ENCODE measurements at regions not wholly inside any gene's neighbourhood (a gene's known extent, or its start where the extent isn't known, plus 50 kb on each side); places are given as distances from the start of the nearest gene placed in this dataset.

DNA sequence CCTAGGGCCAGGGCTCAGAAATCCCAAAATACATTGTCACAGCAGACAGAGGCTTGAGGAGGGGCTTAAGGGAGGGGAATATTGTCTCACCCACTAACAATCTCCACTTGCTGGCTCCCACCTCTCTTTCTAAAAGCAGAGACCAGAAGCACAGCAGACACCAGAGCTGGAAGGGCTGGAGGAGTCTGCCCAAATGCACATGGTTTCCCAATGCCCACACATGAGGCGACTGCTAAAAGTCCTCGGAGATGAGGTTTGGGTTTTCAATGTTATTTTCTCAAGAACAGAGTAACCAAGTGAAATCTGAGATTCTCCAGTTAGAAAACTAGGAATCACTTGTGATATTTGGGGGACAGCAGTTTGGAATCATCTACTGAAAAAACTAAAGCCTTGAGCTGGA lies 325.6 kb upstream of the JARID2 start:
- DNase-seq (ENCODE audit: low read depth in 1 of 2, low spot score in 1 of 2), result no peak

DNA sequence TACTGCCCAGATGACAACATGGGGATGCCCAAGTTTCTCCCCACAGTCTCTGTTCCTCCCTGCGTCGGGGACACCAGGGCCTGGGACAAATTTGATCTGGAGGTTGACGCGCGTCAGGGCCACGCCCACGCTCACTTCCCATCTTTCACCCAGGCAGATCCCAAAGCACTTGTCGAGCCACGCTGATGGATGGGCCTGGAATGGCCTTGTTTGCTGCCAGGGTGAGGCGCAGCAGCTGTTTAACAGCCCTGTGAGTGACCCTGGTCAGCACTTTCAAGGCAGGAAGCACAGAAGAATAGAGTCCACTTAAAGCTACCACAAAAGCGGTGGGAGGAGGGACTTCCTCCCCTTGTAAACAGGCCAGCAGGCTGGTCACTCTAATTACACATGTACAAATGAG lies 324.7 kb upstream of the JARID2 start:
- DNase-seq (ENCODE audit: low read depth in 1 of 2, low spot score in 1 of 2), result no peak

DNA sequence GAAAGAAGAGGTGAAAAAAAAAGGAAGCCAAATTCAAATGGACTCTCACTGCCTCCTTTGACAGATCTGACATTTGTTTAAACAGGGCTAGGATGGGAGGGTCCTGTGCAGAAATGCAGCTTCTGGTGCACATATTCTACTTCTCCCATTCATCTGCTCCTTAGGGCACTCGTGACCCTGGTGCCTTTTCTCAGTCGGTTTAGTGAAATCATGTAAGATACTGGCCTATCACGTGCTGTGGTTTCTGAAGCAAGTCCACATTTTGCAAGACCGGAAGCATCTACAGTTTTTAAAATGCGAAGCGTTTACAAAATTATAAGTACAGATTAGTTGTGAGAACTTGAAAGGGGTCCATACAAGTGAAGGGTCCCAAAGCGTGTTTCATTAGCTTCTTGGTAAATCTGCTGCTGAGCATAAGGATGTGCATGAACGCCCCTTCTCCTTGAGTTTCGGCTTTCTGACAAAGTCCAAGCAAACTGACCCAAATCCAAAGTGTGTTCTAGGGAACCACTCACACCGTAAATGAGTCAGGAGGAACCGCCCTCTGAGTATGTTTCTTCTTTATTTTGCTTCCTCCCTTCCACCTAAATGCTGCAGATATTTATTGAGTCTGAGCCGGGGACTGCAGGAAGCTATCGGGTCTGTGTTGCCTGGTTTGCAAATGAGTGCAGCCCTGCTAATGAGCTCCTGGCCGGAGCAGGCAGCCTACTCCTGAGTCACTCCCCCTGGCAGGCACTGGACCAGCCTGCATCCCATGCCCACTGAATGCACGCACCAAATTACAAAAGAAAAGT lies 323.8 kb upstream of the JARID2 start:
- DNase-seq (ENCODE audit: low read depth in 1 of 2, low spot score in 1 of 2), result no peak

DNA sequence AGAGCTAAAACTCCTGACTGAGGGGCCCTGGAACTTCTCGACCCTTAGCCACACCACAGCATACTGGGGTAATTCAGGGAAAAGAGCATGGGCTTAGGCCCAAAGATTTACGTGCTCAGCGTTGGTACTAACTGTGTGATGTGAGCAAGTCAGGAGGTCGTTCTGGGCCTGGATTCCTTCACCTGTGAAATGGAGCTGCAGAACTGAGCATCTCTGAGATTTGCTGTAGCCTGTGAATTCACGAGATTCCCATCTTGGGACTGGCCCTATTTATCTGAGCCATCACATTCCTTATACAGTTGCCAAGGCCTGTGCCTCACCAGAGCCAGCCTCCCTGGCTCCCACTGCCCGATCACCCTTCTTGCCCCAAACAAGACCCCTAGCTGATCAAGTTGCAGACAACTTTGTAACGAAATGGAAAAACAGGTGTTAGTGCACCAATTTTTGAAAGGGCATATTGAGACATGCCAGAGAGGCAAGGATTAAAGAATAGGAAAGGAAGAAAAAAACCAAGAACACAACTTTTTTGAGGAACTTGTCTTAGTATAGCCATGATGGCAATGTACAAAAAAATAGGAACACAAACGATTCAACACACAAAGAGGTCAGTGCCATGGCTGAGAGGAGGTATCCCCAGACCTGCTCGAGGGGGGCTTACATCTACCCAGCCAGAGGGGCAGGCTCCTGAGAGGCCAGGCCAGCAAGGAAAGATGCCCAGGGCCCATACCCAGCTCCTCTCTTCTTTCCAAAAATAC lies 323.0 kb upstream of the JARID2 start:
- DNase-seq (ENCODE audit: low read depth in 1 of 2, low spot score in 1 of 2), result no peak

DNA sequence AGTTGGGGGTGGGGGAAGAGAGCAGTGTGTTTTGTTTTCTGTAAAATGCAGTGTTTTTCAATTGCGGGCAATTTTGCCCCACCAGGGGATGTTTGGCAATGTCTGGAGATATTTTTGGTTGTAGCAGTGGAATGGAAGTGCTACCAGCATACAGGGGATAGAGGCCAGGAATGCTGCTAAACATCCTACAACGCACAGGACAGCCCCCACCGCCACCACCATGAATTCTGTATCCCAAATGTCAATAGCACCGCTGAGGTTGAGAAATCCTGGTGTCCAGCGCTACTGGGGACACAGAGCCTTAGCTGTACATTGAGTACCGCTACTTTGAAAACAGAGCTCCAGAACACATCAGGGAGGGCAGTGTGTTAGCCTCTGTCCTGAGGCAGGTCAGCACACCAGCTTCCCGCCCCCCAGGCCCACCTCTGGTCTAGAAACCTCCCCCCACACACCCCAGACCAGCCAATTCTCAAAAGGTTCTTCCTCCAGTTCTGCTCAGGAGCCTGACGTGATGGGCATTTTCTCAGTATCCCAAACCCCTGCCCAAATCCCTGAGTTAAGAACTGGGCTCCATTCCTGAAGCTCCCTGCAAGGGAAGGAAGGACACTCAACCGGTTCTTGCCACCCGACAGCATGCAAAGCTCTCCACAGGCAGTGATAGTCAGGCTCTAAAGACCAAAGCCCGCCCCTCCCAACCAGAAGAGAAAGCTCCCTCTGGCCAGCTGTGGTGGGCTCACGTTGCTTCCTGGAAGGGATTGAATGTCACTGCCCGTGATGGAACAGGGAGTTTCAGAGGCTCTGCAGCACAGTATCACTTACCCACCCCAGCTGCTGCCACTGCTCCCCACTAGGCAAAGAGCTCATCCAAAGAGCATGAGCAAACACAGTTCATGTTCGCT lies 321.5 kb upstream of the JARID2 start:
- DNase-seq (ENCODE audit: low read depth in 1 of 2, low spot score in 1 of 2), result no peak

DNA sequence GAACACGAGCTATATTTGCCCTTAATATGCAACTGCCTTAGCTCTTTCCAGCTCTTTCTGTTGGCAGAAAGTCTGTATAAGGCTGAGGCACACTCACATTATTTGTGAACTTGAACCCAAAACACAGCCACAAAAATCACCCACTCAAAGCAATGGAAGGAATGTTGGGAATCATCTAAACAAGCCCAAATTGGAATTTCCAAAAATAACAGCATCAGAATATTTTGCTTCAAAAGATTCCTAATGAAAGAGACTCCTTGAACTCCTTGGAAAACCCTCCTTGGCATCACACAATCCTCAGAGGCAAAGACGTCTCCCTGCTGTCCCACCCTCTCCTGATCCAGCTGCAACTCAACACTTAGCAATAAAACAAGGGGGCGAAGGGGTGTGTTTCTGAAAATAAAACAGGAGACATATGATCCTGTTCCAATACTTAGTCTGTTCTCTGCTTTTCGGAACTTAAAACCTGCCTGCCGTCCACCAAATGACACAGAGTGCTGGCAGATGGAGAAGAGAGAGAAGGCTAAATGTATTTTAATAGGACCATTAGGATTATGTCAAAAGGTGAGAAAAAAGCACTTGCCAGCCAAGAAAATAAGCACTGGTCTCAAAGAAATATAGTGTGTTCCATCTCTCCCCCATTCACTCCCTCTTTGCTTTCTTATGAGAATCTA lies 320.7 kb upstream of the JARID2 start:
- DNase-seq (ENCODE audit: low read depth in 1 of 2, low spot score in 1 of 2), result no peak

DNA sequence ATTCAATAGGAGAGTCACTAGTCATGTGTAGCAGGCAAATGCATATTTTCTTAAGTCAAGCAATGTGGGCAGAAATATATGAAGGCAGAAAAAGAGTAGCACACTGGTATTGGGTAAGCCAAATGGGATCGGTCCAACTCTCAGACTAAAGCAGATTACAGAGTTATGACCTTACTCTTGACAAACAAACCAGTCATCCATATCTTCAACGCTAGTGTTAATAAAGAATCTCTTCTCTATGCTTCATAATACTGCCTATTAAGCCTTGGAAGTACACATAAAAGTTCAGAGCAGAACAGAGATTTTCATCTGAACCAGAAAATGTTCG lies 320.2 kb upstream of the JARID2 start:
- no peak for DNase-seq (ENCODE audit: low read depth in 1 of 2, low spot score in 1 of 2)

DNA sequence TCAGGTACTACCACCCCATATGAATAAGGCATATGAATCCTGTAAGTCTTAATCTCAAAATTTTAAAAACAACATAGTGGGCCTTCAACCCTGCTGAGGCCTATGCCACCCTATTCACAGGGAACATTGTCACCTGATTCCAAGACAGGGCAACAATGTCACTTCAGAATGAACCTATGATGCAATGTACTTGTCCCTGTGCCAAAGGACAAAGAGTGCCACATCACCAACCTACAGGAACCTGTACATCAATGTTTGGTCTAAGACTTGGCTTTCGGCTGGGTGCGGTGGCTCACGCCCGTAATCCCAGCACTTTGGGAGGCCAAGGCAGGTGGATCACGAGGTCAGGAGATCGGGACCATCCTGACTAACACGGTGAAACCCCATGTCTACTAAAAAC lies 318.5 kb upstream of the JARID2 start:
- no peak for DNase-seq (ENCODE audit: low read depth in 1 of 2, low spot score in 1 of 2)

DNA sequence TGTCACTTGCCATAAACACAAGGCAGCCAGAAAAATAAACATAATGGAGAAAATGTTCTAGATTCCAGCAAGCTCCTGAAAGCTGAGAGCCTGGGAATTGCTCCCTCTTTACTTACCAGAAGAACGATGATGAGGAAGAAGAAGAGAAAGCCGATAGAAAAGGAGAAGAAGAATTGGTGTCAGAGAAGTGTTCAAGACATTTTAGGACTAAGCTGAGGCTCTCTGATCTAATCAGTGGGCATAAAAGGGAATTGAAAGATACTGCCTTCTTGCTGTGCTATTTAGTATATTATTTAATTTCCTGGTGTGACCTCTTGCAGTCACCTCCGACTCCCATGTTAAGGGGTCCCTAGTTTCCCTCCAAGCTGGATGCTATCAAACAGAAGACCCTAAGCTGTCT lies 316.6 kb upstream of the JARID2 start:
- no peak for DNase-seq (ENCODE audit: low read depth in 1 of 2, low spot score in 1 of 2)

DNA sequence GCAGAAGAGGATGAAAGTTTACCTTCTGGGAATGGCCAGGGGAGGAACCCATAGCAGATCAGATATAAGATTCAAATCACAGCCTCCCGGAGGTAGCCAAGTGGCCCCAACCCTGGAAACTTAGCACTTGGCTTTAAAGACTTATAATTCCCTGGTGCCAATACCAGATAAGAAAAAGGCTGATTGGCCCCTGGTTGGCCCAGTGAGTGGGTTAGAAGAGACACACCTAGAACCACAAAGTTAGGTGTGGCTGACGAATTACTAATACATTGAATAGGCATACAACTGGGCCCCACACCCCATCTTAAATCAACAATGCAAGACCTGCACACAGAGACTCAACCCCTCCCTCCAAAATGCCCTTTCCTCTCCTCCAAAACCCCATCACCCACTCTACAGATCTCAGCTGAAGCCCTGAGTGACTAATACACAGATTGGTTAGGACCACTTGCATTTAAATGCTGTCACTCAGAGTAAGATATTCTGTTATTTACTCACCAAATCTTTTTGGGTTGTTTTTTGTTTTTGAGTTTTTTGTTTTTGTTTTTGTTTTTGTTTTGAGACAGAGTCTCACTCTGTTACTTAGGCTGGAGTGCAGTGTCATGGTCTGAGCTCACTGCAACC lies 315.4 kb upstream of the JARID2 start:
- DNase-seq (ENCODE audit: low read depth in 1 of 2, low spot score in 1 of 2), result no peak

DNA sequence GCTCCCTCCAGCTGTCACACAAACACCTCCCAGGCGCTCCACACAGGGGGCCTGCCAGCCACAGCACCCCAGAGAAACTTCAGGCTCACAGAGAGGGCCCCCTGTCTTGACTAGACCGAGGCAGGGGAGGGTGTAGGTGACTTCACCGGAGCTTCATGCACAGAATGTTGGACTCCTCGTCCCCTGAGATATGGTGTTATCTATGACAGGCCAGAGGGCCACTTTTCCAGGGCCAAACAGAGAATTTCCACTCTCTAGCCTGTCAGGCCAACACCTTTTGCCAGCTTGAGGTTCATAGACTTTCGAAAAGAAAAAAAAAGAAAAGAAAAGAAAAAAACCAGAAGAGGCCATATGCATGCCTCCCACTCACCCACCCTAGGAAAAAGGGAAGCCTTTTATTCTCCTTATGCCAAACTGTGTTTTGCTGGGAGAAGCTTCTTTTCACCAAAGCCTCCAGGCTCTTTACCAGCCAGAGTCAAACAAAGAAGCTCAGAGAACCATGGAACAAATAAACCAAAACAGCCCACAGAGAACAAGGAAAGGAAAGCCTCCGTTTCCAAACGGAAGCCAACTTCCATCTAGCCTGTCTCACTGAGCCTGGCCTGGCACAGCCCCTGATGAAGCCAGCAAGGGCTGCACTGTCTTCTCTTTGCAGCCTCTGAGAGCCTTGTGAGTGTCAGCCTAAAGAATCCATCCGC lies 313.2 kb upstream of the JARID2 start:
- no peak for DNase-seq (ENCODE audit: low read depth in 1 of 2, low spot score in 1 of 2)

DNA sequence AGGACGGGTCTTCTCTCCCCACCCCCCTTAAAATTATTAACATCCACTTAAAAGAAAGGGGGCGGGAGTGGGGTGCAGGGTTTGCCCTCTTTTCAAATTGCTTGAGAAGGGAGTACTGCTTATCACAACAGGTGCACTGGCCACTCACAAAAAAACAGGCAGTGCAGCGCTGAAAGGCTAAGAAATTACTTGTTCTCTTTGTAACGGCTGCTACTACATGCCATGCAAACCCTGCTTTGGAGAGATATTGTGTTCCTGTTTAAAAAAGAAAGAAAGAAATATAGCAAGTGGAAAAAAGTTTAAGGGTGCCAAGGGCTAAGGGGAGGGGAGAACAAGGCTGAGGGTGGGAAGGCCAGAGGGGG lies 312.7 kb upstream of the JARID2 start:
- DNase-seq (ENCODE audit: low read depth in 1 of 2, low spot score in 1 of 2), result no peak

DNA sequence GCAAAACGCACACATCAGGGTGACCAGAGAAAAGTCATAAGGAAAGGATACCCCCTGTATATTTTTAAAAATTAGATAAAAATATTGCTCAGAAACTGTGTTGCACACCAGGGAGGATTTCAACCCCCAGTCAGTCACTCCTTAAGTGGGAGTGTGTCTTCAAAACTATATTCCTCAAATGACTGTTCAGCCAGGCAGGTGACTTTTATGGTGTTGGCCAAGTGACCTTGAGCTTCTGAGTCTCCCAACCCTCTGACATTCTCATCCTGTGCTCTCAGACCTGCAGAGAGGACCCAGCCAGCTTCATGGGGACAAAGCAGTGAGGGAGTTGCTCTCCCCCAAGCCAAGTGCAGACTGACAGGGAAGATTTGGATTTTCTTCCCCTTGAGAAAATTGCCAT lies 311.9 kb upstream of the JARID2 start:
- DNase-seq (ENCODE audit: low read depth in 1 of 2, low spot score in 1 of 2), result no peak

DNA sequence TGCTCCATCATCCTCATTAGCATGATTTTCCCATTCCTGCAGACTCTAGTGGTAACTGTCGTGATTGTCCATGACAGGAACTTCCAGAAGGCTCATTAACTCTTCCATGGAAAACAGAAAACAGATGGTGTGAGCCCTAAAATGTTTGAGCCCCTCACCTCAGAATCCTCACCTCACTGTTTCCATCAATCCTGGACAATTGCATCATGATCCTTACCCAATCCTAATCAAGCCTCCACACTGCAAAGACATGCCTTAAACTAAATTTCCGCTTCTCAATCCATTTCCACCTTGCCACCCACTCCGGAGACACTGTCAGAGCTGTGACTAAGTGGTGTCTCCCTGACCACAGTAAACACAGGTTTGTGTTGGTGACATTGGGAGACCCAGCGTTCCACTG lies 311.0 kb upstream of the JARID2 start:
- DNase-seq (ENCODE audit: low read depth in 1 of 2, low spot score in 1 of 2), result no peak

DNA sequence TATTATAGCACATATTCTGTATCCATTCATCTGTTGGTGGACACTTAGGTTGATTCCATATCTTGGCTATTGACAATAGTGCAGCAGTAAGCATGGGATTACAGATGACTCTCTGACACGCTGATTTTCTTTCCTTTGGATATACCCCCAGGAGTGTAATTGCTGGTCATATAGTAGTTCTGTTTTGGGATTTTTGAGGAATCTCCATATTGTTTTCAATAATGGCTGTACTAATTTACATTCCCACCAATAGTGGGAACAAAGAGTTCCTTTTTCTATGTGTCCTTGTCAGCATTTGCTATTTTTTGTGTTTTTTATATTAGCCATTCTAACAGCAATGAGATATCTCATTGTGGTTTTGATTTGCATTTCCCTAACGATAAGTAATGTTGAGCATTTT lies 309.0 kb upstream of the JARID2 start:
- no peak for DNase-seq (ENCODE audit: low read depth in 1 of 2, low spot score in 1 of 2)

DNA sequence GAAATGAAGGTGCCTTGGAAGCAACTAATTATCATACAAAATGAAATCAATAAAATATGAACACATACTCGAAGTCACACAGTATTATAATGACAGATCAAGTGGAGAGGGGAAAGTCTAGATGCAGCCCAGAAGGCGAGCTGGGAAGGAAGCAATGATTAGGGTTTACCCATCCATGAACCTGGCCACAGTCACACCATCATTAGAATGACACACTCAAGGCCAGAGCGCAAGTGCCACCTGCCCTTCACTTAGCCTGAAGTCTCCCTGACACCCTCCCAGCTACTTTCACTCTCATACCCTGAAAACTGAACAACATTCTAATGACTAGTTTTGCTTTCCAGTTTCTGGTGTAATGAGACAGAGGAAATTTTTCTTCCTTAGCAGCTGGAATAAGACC lies 302.8 kb upstream of the JARID2 start:
- DNase-seq (ENCODE audit: low read depth in 1 of 2, low spot score in 1 of 2), result no peak

DNA sequence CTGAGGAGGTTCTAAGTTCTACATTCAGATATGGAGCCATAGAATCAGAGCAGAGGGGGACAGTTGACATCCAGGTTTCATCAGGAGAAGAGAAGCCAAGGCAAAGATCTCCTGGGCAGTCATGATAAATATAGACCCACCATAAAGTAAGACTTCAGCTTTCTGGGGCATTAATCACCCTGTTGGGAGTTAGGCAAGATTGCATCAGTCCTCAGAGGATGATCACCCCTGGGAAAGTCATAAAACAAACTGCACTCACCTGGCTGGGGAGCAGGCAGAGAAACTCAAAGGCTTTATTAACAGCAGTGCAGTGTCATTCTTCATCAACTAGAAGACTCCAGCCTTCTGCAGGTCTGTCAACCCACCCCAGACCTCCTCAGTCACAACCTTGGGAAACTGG lies 301.3 kb upstream of the JARID2 start:
- no peak for DNase-seq (ENCODE audit: low read depth in 1 of 2, low spot score in 1 of 2)

DNA sequence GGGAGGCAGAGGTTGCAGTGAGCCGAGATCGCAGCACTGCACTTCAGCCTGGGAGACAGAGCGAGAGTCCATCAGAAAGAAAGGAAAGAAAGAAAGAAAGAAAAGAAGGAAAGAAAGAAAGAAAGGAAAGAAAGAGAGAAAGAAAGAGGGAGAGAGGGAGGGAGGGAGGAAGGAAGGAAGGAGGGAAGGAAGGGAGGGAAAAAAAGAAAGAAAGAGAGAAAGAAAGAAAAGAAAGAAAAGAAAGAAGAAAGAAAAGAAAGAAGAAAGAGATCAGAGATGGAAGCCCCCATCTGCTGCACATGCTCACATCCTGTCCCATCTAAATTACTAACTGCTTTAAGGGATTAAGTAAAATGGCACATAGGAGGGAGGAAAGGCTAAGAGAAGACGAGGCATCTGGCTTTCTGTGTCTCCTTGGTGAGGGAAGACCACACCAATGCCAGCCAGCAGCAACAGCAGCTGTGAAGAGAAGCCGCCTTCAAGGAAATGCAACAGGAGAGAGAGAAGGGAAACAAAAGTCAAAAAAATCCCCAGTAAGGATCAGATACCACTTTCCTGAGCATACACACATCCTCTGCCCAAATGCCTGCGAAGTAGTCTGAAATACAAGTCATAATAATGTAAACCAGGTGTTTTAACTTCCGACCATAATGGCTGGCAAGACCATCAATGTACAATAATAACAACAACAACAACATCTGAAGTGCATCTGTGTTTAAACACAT lies 300.2 kb upstream of the JARID2 start:
- DNase-seq (ENCODE audit: low read depth in 1 of 2, low spot score in 1 of 2), result no peak

DNA sequence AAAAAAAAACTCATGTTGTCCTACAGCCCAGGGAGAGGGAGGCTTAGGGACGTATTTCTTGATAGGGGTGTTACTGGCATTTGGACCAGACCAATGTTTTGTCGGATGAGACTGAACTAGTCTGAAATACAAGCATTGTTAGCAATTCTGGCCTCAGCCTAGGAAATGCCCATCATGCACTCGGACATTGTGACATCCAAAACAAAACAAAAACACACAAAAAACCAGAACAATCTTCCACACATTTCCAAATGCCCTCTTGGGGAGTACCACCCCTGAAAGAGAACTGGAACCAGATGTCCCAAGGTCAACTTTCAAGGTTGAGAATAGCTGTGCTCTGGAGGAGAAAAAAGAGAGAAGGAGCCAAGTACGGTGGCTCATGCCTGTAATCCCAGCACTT lies 299.1 kb upstream of the JARID2 start:
- no peak for DNase-seq (ENCODE audit: low read depth in 1 of 2, low spot score in 1 of 2)

All from stimulated activated CD4-positive, alpha-beta T cell treated with anti-CD3 and anti-CD28 coated beads, Interleukin-15, amount 100 ng/mL, for 1 hour (primary cell).